GM23248 (cell line): ENCODE measurements at regions not wholly inside any gene's neighbourhood (a gene's known extent, or its start where the extent isn't known, plus 50 kb on each side); places are given as distances from the start of the nearest gene placed in this dataset.
A peak's percentile ranks its signal among the peaks of the same experiment; 100 is the strongest.
"Not testable (repeated sequence)": the region's sequence is repeated elsewhere in the genome, so short reads cannot be mapped to it uniquely, and the experiment has no call there.

Experiments
- DNase-seq: peaks from one replicate; pipeline ENCODE4 v3.0.0-alpha.2; 2015
- H2AFZ ChIP-seq: fragments of 200-600 bp; sonication (generic); 2 replicates; pipeline ENCODE4 v1.6.1; 2016; ENCODE audit warnings: antibody characterized with exemption
- H3F3A ChIP-seq: fragments of 200-600 bp; sonication (generic); 2 replicates; pipeline ENCODE4 v1.6.1; 2016; ENCODE audit warnings: mild to moderate bottlenecking, antibody characterized with exemption, mixed run types; ENCODE audit not compliant: insufficient read depth
- H3K27ac ChIP-seq: fragments of 200-600 bp; sonication (generic); 2 replicates; pipeline ENCODE4 v1.5.1; 2016; ENCODE audit warnings: mild to moderate bottlenecking
- H3K27me3 ChIP-seq: fragments of 200-600 bp; sonication (generic); replicated peaks from 2 replicates; pipeline ENCODE4 v1.6.1; 2016; ENCODE audit warnings: mild to moderate bottlenecking; ENCODE audit not compliant: insufficient read depth
- H3K36me3 ChIP-seq: fragments of 200-600 bp; sonication (generic); 2 replicates; pipeline ENCODE4 v1.6.1; 2016; ENCODE audit warnings: low read depth, mild to moderate bottlenecking
- H3K4me1 ChIP-seq: fragments of 200-600 bp; sonication (generic); 2 replicates; pipeline ENCODE4 v1.6.1; 2016; ENCODE audit warnings: mild to moderate bottlenecking; ENCODE audit not compliant: insufficient read depth
- H3K4me2 ChIP-seq: fragments of 200-600 bp; sonication (generic); one replicate; pipeline ENCODE4 v1.6.1; 2016; ENCODE audit warnings: mild to moderate bottlenecking; ENCODE audit not compliant: unreplicated experiment
- H3K4me3 ChIP-seq: fragments of 200-600 bp; sonication (generic); 2 replicates; pipeline ENCODE4 v1.5.1; 2016; ENCODE audit warnings: mild to moderate bottlenecking
- H3K79me2 ChIP-seq: fragments of 200-600 bp; sonication (generic); 2 replicates; pipeline ENCODE4 v1.6.1; 2016; ENCODE audit warnings: mild to moderate bottlenecking; ENCODE audit not compliant: insufficient read depth
- H3K9ac ChIP-seq: fragments of 200-600 bp; sonication (generic); 2 replicates; pipeline ENCODE4 v1.6.1; 2016; ENCODE audit warnings: mild to moderate bottlenecking
- H3K9me2 ChIP-seq: fragments of 200-600 bp; sonication (generic); 2 replicates; pipeline ENCODE4 v1.6.1; 2016; ENCODE audit warnings: mixed run types, mild to moderate bottlenecking, moderate library complexity; ENCODE audit not compliant: insufficient read depth
- H3K9me3 ChIP-seq: fragments of 200-600 bp; sonication (generic); one replicate; pipeline ENCODE4 v1.6.1; 2017; ENCODE audit warnings: low read depth
- H4K20me1 ChIP-seq: fragments of 200-600 bp; sonication (generic); 2 replicates; pipeline ENCODE4 v1.6.0; 2016; ENCODE audit not compliant: insufficient read depth
- EZH2 ChIP-seq: fragments of 200-600 bp; sonication (generic); IDR thresholded peaks from 2 replicates; pipeline ENCODE4 v1.6.1; 2018; ENCODE audit warnings: antibody characterized with exemption, mild to moderate bottlenecking; ENCODE audit not compliant: insufficient read depth, poor library complexity, severe bottlenecking
- EZH2phosphoT487 ChIP-seq: fragments of 200-600 bp; sonication (generic); IDR thresholded peaks from 2 replicates; pipeline ENCODE4 v1.6.1; 2018; ENCODE audit warnings: antibody characterized with exemption, moderate library complexity, mild to moderate bottlenecking, low read depth; ENCODE audit not compliant: insufficient read depth
- WGBS, 2 experiments: methylation state at CpG; one replicate each; pipeline ENCODE4 v1.1.6; 2015 to 2017; ENCODE audit warnings: low lambda C conversion rate in 2 of 2, low coverage in 1 of 2; ENCODE audit errors: missing lambda C conversion rate in 2 of 2; 5-methylcytosine and 5-hydroxymethylcytosine counted together
- in situ Hi-C: fragments of 300-500 bp; cut with MboI; formaldehyde crosslinking; loops from 2 replicates; pipeline ENCODE4 v1.15.0; 2020

- Histone ChIP-seq H3K36me3 (no peaks in the 10 kb centered on the region), H3K27ac (no peak overlapping the region), H3K79me2 (no peaks in the 10 kb centered on the region), H3K4me1 (no peaks in the 10 kb centered on the region), H3K9me3 (no peaks in the 10 kb centered on the region), H3K4me2 (no peak overlapping the region), H3K9ac (no peak overlapping the region), H3K4me3 (no peak overlapping the region), H3K27me3 (no peaks in the 10 kb centered on the region), H2AFZ (no peak overlapping the region), H4K20me1 (no peaks in the 10 kb centered on the region), H3F3A (no peaks in the 10 kb centered on the region), H3K9me2 (no peaks in the 10 kb centered on the region)
- in situ Hi-C loops, result no loop called here
- WGBS, 2 experiments, result 87 to 90% methylated on average over 2 of the region's 2 CpGs
- DNase-seq, result no peak
- no peak for TF ChIP-seq EZH2phosphoT487
- TF ChIP-seq EZH2, result no peak
These were observed 104.0 kb upstream of the SLC16A7 start for GRCh38 chr12:59491877-59492276.

GRCh38 chr12:59486827-59487226, 109.0 kb upstream of the SLC16A7 start:
- DNase-seq, result peak; percentile 1
- in situ Hi-C loops, result no loop called here
- WGBS, 2 experiments, result 0% methylated on average over 1 of the region's 1 CpG

GRCh38 chr12:59484575-59484974, 111.3 kb upstream of the SLC16A7 start:
- no peak for TF ChIP-seq EZH2phosphoT487
- Histone ChIP-seq H3K4me2 (no peak overlapping the region), H3K9me2 (no peaks in the 10 kb centered on the region), H3K4me3 (no peak overlapping the region), H3K4me1 (no peaks in the 10 kb centered on the region), H3K27me3 (no peaks in the 10 kb centered on the region), H3K9ac (no peak overlapping the region), H2AFZ (no peak overlapping the region), H3F3A (no peaks in the 10 kb centered on the region), H3K79me2 (no peaks in the 10 kb centered on the region), H3K27ac (no peak overlapping the region), H3K9me3 (no peaks in the 10 kb centered on the region), H4K20me1 (no peaks in the 10 kb centered on the region), H3K36me3 (no peaks in the 10 kb centered on the region)
- DNase-seq, result no peak
- in situ Hi-C loops, result no loop called here

More at GRCh38 chr12:59486827-59487226, 109.0 kb upstream of the SLC16A7 start:
- no peak for TF ChIP-seq EZH2
- TF ChIP-seq EZH2phosphoT487, result no peak
- no peaks in the 10 kb centered on the region for H4K20me1 ChIP-seq
- H3K4me3 ChIP-seq, result no peak overlapping the region
- H3K9me3 ChIP-seq, result no peaks in the 10 kb centered on the region
- H3K4me2 ChIP-seq, result no peak overlapping the region
- no peaks in the 10 kb centered on the region for H3F3A ChIP-seq
- H3K36me3 ChIP-seq, result no peaks in the 10 kb centered on the region
- no peaks in the 10 kb centered on the region for H3K79me2 ChIP-seq
- no peaks in the 10 kb centered on the region for H3K4me1 ChIP-seq
- no peak overlapping the region for H3K9ac ChIP-seq
- no peaks in the 10 kb centered on the region for H3K27me3 ChIP-seq
- no peaks in the 10 kb centered on the region for H3K9me2 ChIP-seq
- H2AFZ ChIP-seq, result no peak overlapping the region
- H3K27ac ChIP-seq, result no peak overlapping the region

- in situ Hi-C loops, H3K36me3 ChIP-seq, H3K27ac ChIP-seq, H3K4me1 ChIP-seq, H4K20me1 ChIP-seq, H3K9ac ChIP-seq, H3K79me2 ChIP-seq, H3K9me3 ChIP-seq, DNase-seq, H3K9me2 ChIP-seq, H3K4me2 ChIP-seq, H3K27me3 ChIP-seq, H2AFZ ChIP-seq, H3K4me3 ChIP-seq, H3F3A ChIP-seq: not testable (repeated sequence)
These were observed 121.6 kb upstream of the SLC16A7 start for GRCh38 chr12:59474236-59474635.

- Histone ChIP-seq H3K9ac (no peak overlapping the region), H3K9me3 (no peaks in the 10 kb centered on the region), H3K4me1 (no peaks in the 10 kb centered on the region), H3K9me2 (no peaks in the 10 kb centered on the region), H3K4me3 (no peak overlapping the region), H3K36me3 (no peaks in the 10 kb centered on the region), H2AFZ (no peak overlapping the region), H3K27ac (no peak overlapping the region), H3F3A (no peaks in the 10 kb centered on the region), H4K20me1 (no peaks in the 10 kb centered on the region), H3K4me2 (no peak overlapping the region), H3K27me3 (no peaks in the 10 kb centered on the region), H3K79me2 (no peaks in the 10 kb centered on the region)
- TF ChIP-seq EZH2phosphoT487, result no peak
- TF ChIP-seq EZH2, result no peak
- DNase-seq, result no peak
- in situ Hi-C loops, result no loop called here
- WGBS, 2 experiments, result 55 to 63% methylated on average over 5 of the region's 5 CpGs
These were observed 123.6 kb upstream of the SLC16A7 start for GRCh38 chr12:59472273-59472672.
